Fibroblast of villous mesenchyme (primary cell): ENCODE measurements at regions not wholly inside any gene's neighbourhood (a gene's known extent, or its start where the extent isn't known, plus 50 kb on each side); places are given as distances from the start of the nearest gene placed in this dataset.

Source experiments
- DNase-seq: peaks from one replicate; pipeline ENCODE4 v3.0.0-alpha.2; 2010; ENCODE audit warnings: low read depth
- H3K4me3 ChIP-seq: 2 replicates; pipeline ENCODE4 v1.5.1; 2011; ENCODE audit warnings: low read depth, mild to moderate bottlenecking, low read length
- CTCF ChIP-seq: IDR thresholded peaks from 2 replicates; pipeline ENCODE4 v1.5.1; 2012; ENCODE audit warnings: low read depth, mild to moderate bottlenecking, low read length; ENCODE audit not compliant: insufficient read depth

GRCh38 chr3:130841357-130841756 is 52.5 kb upstream of the ATP2C1 start:
- H3K4me3 ChIP-seq = no peak overlapping the region
- no peak for DNase-seq
- no peak for TF ChIP-seq CTCF

- TF ChIP-seq CTCF = no peak
- H3K4me3 ChIP-seq = no peak overlapping the region
- no peak for DNase-seq
Observed at GRCh38 chr3:130843441-130843840, 50.4 kb upstream of the ATP2C1 start.
